A673 (cell line): ENCODE measurements at regions not wholly inside any gene's neighbourhood (a gene's known extent, or its start where the extent isn't known, plus 50 kb on each side); places are given as distances from the start of the nearest gene placed in this dataset.

Source experiments
- BruUV-seq: library from RNA; stranded (reverse); fragments of 400-500 nt; replicated peaks from 2 replicates; lab custom pipeline; 2021; lab: Mats Ljungman, UMichigan
- CTCF ChIA-PET: fragments of 300-600 bp; sonication (Branson Sonifier 250); formaldehyde crosslinking; loops from one replicate; lab custom pipeline; 2022; ENCODE audit warnings: antibody characterized with exemption; lab: Charles Lee
- POLR2A ChIA-PET: fragments of 300-600 bp; sonication (Branson Sonifier 250); formaldehyde crosslinking; loops from one replicate; lab custom pipeline; 2022; ENCODE audit warnings: antibody characterized with exemption; ENCODE audit not compliant: low non-redundant PET; lab: Charles Lee
- DNase-seq: peaks from one replicate; pipeline ENCODE4 v3.0.0-alpha.2; 2015; ENCODE audit warnings: low spot score
- H3K27ac ChIP-seq: fragments of 200-600 bp; sonication (generic); 2 replicates; pipeline ENCODE4 v1.5.1; 2016; ENCODE audit warnings: mixed run types, low read depth, mild to moderate bottlenecking, mixed read lengths, antibody characterized with exemption, low read length; ENCODE audit not compliant: poor library complexity, severe bottlenecking
- H3K27me3 ChIP-seq: fragments of 200-600 bp; sonication (generic); replicated peaks from 2 replicates; pipeline ENCODE4 v1.6.1; 2017; ENCODE audit warnings: mixed run types, low read depth, mild to moderate bottlenecking, mixed read lengths, antibody characterized with exemption, low read length; ENCODE audit not compliant: insufficient read depth, poor library complexity
- H3K36me3 ChIP-seq: fragments of 200-600 bp; sonication (generic); 2 replicates; pipeline ENCODE4 v1.6.1; 2016; ENCODE audit warnings: mixed run types, mild to moderate bottlenecking, mixed read lengths, antibody characterized with exemption, low read length; ENCODE audit not compliant: insufficient read depth, poor library complexity, severe bottlenecking
- H3K4me1 ChIP-seq: fragments of 200-600 bp; sonication (generic); 2 replicates; pipeline ENCODE4 v1.6.1; 2017; ENCODE audit warnings: mixed run types, mild to moderate bottlenecking, mixed read lengths, antibody characterized with exemption, low read length; ENCODE audit not compliant: insufficient read depth, poor library complexity, severe bottlenecking
- H3K4me3 ChIP-seq: fragments of 200-600 bp; sonication (generic); 2 replicates; pipeline ENCODE4 v1.5.1; 2016; ENCODE audit warnings: low read depth, mixed run types, mild to moderate bottlenecking, mixed read lengths, low read length; ENCODE audit not compliant: poor library complexity, severe bottlenecking
- H3K9me3 ChIP-seq: fragments of 200-600 bp; sonication (generic); 2 replicates; pipeline ENCODE4 v1.6.1; 2016; ENCODE audit warnings: mixed run types, low read depth, mild to moderate bottlenecking, mixed read lengths, antibody characterized with exemption, low read length; ENCODE audit not compliant: poor library complexity, severe bottlenecking
- EZH2 ChIP-seq: fragments of 200-600 bp; sonication (generic); IDR thresholded peaks from 2 replicates; pipeline ENCODE4 v1.6.1; 2017; ENCODE audit warnings: borderline replicate concordance, low read depth, mild to moderate bottlenecking, mixed read lengths, antibody characterized with exemption, low read length; ENCODE audit not compliant: poor library complexity, severe bottlenecking
- intact Hi-C: fragments of 100-400 bp; cut with micrococcal nuclease; formaldehyde crosslinking; loops from one replicate; pipeline ENCODE4 v1.10.0; 2022; ENCODE audit not compliant: unreplicated experiment
- TF ChIP-seq, protein P1 (sequence below): fragments of 300-800, 200-600 bp; sonication (generic); conservative IDR thresholded peaks from 2 replicates; pipeline ENCODE4 v1.5.1; 2017; ENCODE audit warnings: low read depth, mild to moderate bottlenecking, antibody characterized with exemption, low read length, moderate library complexity, mixed read lengths

DNA sequence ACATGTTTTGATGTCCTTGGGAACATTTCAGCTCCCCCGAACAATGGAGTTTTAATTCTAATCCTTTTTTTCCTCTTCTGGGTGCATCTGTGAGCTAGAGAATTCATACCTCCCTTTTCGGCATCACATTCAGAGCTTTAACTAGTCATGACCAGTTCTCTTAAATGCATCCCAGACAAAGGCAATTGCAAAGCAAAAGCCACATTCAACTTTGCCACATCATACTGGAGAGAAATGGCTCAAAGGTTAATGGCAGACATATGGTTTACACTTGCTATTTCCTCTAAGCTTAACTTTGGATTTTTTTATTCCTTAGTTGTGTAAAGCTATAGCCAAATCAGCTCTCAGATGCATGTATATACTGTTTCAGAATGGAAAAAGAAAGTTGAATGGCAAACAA, 153.3 kb downstream of the ESM1 start:
- Histone ChIP-seq H3K4me1 (no peaks in the 10 kb centered on the region), H3K4me3 (no peak overlapping the region), H3K9me3 (no peaks in the 10 kb centered on the region), H3K27ac (no peak overlapping the region), H3K36me3 (no peaks in the 10 kb centered on the region), H3K27me3 (no peaks in the 10 kb centered on the region)
- DNase-seq = no peak
- no TSS peak for BruUV-seq
- POLR2A ChIA-PET = interaction anchor here (0.7 kb wide), 1 partner anchor 186 kb away, joined by 12 read pairs; no protein-coding TSS in a partner anchor
- CTCF ChIA-PET = no interaction called here
- TF ChIP-seq, protein P1, sequence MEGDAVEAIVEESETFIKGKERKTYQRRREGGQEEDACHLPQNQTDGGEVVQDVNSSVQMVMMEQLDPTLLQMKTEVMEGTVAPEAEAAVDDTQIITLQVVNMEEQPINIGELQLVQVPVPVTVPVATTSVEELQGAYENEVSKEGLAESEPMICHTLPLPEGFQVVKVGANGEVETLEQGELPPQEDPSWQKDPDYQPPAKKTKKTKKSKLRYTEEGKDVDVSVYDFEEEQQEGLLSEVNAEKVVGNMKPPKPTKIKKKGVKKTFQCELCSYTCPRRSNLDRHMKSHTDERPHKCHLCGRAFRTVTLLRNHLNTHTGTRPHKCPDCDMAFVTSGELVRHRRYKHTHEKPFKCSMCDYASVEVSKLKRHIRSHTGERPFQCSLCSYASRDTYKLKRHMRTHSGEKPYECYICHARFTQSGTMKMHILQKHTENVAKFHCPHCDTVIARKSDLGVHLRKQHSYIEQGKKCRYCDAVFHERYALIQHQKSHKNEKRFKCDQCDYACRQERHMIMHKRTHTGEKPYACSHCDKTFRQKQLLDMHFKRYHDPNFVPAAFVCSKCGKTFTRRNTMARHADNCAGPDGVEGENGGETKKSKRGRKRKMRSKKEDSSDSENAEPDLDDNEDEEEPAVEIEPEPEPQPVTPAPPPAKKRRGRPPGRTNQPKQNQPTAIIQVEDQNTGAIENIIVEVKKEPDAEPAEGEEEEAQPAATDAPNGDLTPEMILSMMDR = no peak
- TF ChIP-seq EZH2 = no peak
- intact Hi-C loops = no loop called here

DNA sequence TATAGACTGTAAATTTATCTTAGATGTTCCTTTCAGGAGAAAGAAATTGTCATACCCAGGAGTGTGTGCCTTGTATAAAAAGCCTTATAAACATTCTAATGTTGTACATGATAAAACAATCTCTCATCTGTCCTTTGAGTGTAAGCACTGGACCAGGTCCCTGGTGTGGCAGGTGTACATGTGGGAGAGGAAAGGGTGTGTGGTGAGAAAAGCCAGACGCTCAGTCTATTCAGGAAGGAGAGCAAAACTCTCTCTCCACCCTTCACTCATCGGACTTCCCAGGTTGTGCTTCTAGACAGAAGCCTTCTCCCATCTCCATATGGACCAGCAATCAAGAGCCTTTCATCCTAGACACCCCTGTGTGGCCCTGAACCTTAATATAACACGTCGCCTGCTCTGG, 154.2 kb downstream of the ESM1 start:
- no peak overlapping the region for H3K27ac ChIP-seq
- BruUV-seq = no TSS peak
- DNase-seq = no peak
- H3K36me3 ChIP-seq = no peaks in the 10 kb centered on the region
- H3K27me3 ChIP-seq = no peaks in the 10 kb centered on the region
- intact Hi-C loops = no loop called here
- ChIA-PET CTCF (no interaction called here), POLR2A (interaction anchor here (0.6 kb wide), 1 partner anchor 685 kb away, joined by 3 read pairs; no protein-coding TSS in a partner anchor)
- H3K4me3 ChIP-seq = no peak overlapping the region
- H3K4me1 ChIP-seq = no peaks in the 10 kb centered on the region
- TF ChIP-seq, protein P1 = no peak
- no peak for TF ChIP-seq EZH2
- no peaks in the 10 kb centered on the region for H3K9me3 ChIP-seq

DNA sequence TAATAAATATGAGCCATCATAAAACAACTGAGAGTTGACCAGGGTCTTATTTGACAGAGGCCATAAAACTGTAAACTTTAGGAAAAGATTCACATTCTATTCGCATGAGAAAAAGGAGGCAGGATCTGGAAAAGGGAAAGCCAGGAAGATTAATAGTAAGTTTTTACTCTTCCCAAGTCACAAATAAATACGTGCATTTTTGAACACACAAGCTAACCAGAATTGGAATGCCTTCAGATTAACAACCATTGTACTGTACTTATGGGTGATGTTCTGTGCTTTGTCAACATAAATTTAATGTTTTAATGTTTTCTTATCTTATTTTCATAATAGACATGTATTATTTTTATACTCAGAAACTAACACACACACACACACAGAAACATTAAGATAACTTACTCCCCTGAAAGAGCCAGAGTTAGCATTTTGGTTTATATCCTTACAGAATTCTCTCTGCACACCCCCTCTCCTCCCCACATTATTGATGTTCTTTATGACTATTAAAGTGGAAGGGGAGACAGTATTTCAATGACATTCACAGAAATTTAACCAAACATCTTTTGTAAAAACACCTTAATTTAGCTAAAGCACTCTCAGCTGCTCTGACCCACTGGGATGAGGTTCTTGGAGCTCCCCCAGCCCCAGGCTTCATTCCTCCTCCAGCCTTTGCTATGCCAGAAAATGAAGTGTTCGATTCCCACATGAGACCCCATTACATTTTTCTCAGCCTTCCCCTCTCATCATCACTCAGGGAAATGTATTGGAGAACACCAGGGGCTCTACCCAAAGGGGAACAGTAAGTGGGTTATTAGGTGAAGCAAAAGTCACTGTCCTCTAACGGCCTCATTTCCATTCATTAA, 155.5 kb downstream of the ESM1 start:
- TF ChIP-seq EZH2 = no peak
- TF ChIP-seq, protein P1 = no peak
- ChIA-PET CTCF (no interaction called here), POLR2A (no interaction called here)
- Histone ChIP-seq H3K4me3 (no peak overlapping the region), H3K27ac (no peak overlapping the region), H3K27me3 (no peaks in the 10 kb centered on the region), H3K9me3 (no peaks in the 10 kb centered on the region), H3K4me1 (no peaks in the 10 kb centered on the region), H3K36me3 (no peaks in the 10 kb centered on the region)
- intact Hi-C loops = no loop called here
- DNase-seq = no peak
- BruUV-seq = no TSS peak
